GM21528 (cell line): ENCODE measurements at regions not wholly inside any gene's neighbourhood (a gene's known extent, or its start where the extent isn't known, plus 50 kb on each side); places are given as distances from the start of the nearest gene placed in this dataset.
"Not testable (repeated sequence)": the region's sequence is repeated elsewhere in the genome, so short reads cannot be mapped to it uniquely, and the experiment has no call there.

ENCODE experiments used
- ATAC-seq: cut with Tn5 transposase; IDR thresholded peaks from one replicate; pipeline ENCODE4 v1.9.1; 2021; ENCODE audit warnings: mild to moderate bottlenecking, moderate library complexity; ENCODE audit not compliant: unreplicated experiment, low FRiP score

GRCh38 chr7:69341288-69341687 lies 257.0 kb upstream of the AUTS2 start:
- no peak for ATAC-seq

DNA sequence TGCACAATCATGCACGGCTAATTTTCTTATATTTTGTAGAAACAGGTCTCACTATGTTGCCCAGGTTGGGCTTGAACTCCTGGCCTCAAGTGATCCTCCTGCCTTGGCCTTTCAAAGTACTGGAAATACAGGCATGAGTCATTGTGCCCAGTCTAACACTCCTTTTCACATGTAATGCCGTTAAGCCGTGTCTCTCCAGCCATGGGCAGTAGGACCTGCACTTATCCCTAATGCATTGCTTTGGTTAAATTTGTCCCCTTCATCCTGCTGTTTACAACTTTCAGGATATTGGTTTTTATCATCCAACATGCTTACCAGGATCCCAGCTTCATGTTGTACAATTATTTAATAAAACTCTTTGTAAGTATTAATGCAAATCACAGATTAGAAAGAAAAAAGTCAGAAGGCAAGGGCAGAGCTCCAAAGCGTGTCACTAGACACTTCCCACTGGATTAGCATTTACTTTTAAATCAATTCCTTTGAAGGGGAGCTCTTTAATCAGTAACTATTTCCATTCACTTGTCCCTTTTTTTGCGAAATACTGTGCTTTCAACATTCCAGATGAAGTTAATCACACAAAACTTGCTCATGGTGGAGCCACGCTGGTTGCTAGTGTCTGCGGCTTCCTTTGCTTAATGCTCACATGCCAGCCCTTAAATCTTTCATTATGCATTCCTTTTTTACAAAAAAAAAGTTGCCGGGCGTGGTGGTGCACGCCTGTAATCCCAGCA lies 256.0 kb upstream of the AUTS2 start:
- no peak for ATAC-seq

DNA sequence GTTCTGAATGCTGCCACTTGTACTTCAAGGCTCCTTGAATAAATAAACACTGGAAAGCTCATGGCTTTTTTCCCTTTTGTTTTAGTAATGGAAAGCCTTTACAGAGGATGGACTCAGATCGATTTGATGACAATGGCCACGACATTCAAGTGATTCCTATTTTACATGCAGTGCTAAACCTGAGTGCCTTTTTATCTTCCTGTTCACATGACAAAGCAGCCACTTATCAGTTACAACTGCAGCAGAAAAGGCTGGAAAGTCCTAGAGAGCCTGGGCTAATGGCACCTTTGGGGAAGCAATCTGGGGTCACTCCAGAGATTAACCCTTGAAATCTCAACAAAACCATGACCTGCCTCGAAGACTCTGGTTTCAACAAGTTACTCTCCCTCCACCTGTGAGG lies 249.0 kb upstream of the AUTS2 start:
- ATAC-seq: no peak

DNA sequence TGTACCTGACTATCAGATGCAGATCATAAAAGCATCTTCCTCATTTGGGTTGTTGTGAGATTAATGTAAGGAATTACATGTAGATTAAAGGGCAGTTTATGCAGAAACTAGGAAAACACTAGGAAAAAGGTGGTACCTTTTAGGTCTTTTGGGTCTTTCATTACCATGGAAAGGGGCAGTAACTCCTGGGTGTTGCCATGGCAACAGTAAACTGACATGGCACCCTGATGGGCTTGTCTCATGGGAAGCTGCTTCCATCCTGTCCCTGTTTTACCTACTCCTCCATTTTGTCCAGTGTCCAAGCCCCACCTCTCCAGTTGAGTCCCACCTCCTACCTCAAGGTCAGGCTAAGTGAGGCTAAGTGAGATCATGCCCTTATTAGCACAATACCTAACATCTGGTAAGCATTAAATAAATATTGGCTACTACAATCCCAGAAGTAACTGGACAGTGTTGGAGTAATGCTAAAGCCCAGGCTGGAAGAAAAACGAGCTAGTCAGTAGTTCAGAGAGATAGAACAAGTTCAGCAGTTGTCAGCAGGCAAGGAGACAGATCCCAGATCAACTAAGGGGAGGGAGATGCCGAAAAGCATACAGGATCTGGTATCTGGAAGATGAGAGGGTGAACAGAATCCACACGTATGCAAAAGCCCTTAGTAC lies 240.0 kb upstream of the AUTS2 start:
- no peak for ATAC-seq

- ATAC-seq: no peak
Observed at GRCh38 chr7:69359003-69359700, 239.1 kb upstream of the AUTS2 start.

DNA sequence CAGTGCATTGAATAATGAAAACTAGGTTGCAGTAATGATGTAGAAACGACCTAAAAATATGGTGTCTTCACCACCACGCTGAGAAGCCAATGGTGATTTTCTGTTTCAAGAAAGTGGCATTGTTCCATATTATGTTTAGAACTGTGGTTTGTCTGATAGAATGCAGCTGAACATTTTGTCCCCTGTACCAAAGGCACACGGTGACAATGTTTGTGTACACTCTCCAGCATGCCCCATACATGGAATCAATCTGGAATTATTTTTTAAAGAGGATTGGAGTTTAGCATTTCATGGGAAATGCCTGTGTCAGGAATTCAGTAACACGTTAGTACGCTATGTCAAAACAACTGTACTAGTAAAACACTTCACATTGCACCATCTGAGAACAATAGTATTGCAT lies 237.4 kb upstream of the AUTS2 start:
- ATAC-seq: no peak

DNA sequence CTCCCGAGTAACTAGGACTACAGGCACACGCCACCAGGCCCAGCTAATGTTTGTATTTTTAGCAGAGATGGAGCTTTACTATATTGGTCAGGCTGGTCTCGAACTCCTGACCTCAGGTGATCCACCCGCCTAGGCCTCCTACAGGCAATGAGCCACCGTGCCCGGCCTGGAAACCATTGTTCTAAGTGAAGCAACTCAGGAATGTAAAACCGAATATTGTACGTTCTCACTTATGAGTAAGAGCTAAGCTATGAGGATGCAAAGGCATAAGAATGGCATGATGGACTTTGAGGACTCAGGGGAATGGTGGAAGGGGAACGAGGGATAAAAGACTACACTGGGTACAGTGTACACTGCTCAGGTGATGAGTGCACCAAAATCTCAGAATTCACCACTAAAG lies 235.1 kb upstream of the AUTS2 start:
- ATAC-seq: no peak

DNA sequence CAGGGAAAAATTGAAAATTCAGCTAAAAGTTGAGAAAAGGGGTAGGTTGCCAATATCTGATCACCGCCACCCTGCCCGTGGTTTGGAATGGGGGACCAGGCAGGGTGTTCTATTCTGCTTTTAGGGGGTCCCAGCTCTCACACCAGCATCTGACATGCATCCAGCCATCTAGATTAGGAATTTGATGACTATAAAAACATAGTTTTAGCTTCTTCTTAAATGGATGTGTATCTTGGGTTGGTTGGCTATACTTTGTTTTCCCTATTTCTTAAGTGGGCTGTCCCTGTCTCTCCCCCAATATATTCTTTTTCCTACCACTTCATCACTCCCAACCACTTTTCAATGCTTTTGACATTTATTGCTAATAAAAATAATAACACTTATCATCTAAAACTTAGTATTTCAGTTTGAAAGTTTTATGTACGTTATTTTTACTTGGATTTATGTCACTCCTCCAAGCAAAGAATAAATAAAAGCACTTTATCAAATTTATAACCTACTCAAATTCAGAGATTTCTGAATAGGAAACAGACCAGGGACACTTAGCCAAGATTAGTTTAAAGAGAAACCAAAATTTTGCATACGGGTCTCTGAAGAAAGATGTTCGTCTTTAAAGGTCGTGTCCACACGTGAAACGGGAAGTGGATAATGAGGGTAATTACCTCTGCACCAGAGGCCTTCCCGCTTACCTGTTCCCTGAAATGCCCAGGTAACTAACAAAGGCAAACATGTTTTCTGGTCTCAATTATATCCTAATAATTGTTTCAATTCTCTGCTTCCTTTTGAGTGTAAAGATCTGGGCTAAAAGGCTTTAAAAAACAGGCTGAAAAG lies 233.2 kb upstream of the AUTS2 start:
- no peak for ATAC-seq

GRCh38 chr7:69365651-69366192 lies 232.6 kb upstream of the AUTS2 start:
- no peak for ATAC-seq

DNA sequence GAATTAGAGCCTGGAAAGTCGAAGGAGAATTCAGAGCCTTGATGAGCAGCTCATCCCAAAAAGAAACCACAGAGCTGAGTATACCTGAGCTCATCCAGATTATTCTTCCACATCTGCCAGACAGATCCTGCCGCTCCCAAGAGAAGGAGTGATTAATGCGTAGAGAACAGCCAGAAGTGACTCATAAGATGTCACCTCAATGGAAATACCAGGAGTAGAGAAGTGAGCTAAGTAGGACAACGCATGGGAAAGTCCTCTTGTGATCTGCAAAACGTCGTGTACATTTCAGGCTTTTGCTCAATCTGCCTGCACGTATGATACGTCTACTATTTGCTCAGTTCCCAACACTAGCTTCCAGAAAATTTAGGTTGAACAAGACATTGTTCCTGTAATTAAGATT lies 230.5 kb upstream of the AUTS2 start:
- no peak for ATAC-seq

DNA sequence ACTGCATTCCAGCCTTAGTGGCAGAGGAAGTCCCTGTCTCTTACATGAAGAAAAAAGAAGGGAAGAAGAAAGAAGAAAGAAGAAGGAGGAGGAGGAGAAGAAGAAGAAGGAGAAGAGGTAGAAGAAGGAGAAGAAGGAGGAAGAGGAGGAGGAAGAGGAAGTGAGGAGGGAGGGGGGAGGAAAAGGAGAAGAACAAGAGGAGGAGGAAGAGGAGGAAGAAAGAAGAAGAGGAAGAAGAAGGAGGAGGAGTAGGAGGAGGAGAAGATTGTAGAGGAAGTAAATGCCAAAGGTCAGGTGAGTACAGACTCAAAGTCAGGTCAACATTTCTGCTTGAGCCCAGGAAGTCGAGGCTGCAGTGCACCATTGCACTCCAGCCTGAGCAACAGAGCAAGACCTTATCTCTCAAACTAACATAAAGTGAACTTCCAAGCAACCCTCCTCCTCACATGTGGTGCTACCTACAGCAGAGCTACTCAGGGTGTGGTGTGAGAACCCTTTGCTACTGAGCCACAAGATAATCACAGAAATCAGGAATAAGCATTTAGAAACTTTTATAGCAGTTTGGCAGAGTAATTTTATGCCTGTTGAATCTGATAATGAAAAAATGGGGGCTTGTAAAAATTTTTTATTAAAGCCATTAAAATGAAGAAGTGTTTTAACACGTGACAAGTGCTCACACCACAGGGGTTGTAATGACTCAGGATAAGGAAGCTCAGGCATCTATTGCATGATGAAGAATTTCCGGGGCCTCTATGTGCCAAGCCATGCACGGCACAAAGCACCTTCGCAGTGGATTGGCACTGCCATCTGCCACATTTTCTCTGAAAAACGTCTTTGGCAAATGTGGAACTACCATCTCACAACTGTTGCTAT lies 224.9 kb upstream of the AUTS2 start:
- ATAC-seq: no peak

GRCh38 chr7:69374044-69374425 lies 224.2 kb upstream of the AUTS2 start:
- no peak for ATAC-seq

- ATAC-seq: no peak
Observed at GRCh38 chr7:69377191-69377590, 221.1 kb upstream of the AUTS2 start.

DNA sequence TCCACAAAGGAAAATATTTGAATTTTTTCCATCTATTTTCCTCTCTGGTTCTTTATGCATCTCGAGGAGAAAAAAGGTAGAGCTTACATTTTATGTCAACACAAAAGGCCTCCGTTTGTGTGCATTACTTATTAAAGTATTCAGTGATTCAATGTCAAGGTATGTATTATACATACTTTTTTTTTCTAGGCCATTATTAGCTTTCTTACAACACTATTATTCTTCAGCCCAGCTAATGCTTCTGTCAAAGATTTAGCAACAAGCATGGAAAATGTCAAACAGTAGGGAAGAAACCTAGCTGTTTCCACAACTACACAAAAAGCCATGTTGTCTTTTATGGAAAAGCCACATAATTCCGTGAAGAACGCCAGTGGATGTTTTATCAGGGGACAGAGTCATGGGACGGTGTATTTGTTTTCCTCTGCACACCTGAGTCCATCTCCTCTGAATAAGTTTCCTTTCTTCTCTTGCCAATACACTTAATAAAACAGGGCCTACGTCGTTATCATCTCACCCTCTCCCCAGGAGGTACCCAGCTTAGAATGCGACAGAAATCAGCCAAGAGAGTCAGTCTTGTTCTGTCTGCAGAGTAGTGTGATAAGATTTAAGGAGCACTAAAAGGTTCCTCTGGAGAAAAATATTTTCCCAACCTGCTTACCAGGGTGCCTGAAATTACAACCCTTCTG lies 209.7 kb upstream of the AUTS2 start:
- no peak for ATAC-seq

DNA sequence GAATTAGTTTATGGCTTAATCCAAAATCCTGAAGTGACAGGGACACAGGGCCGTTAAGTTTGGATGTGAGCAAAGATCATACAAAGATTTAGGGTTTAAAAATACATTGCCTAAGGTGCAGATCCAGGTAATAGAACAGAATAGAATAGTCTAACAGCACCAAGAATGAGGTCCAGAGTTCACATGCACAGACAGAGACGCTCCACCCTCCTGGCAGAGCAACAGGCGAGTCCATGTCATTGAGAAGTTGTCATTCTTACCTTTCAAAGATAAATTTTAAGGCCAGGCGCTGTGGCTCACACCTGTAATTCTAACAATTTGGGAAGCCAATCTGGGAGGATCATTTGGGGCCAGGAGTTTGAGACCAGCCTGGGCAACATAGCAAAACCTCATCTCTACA lies 209.1 kb upstream of the AUTS2 start:
- no peak for ATAC-seq

- ATAC-seq: not testable (repeated sequence)
Observed at GRCh38 chr7:69393912-69394311, 204.4 kb upstream of the AUTS2 start.

DNA sequence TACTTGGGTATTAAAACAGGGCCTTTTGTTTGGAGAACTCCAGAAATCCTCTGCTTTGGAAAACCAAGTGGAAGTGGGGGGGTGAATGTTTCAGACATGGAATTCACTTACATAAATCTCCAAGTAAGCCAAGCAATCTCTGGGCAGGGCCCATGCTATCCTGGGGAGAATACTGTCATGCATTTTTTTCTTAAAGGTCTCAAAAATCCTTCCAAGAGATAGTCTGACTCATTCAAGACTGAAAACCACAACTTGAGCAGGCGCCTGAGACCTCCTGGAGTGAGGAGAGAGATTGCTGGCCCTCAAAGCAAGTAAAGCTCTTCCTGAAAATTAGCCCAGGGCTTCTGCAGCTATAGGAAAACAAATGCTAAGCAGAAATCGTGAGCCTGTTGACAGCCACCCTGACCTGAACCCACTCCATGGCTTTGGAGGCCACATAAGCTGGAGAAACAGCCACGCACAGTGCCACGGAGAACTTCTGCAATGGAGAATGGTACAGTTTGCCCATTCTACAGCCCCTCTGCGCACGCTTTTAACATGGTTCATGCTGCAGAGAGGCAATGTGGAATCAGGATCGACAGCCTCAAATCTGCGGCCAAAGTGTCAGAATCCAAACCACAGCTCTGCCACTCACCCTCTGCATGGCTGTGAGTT lies 203.1 kb upstream of the AUTS2 start:
- no peak for ATAC-seq

GRCh38 chr7:69398986-69399385 lies 199.3 kb upstream of the AUTS2 start:
- no peak for ATAC-seq

- no peak for ATAC-seq
Observed at GRCh38 chr7:69399401-69399800, 198.9 kb upstream of the AUTS2 start.
